PC-3 (cell line): ENCODE measurements at regions not wholly inside any gene's neighbourhood (a gene's known extent, or its start where the extent isn't known, plus 50 kb on each side); places are given as distances from the start of the nearest gene placed in this dataset.

ENCODE experiments used
- ATAC-seq: fragments of 200-7000 bp; cut with Tn5 transposase; 2 replicates; pipeline ENCODE4 v1.9.1; 2020; ENCODE audit warnings: mild to moderate bottlenecking, moderate library complexity
- BruUV-seq: library from RNA; stranded (reverse); fragments of 400-500 nt; replicated peaks from 2 replicates; lab custom pipeline; 2021; lab: Mats Ljungman, UMichigan
- CTCF ChIA-PET: fragments of 300-600 bp; sonication (Branson Sonifier 250); formaldehyde crosslinking; loops from one replicate; lab custom pipeline; 2022; ENCODE audit warnings: antibody characterized with exemption; lab: Charles Lee
- POLR2A ChIA-PET: fragments of 300-600 bp; sonication (Branson Sonifier 250); formaldehyde crosslinking; loops from one replicate; lab custom pipeline; 2022; ENCODE audit warnings: antibody characterized with exemption; ENCODE audit not compliant: unreplicated experiment; lab: Charles Lee
- DNase-seq: peaks from one replicate; pipeline ENCODE4 v3.0.0-alpha.2; 2015
- H2AFZ ChIP-seq: fragments of 300-600 bp; sonication (generic); 2 replicates; pipeline ENCODE4 v1.6.0; 2016; ENCODE audit warnings: antibody characterized with exemption, low read length
- H3F3A ChIP-seq: fragments of 300-600 bp; sonication (generic); one replicate; pipeline ENCODE4 v1.6.0; 2017; ENCODE audit warnings: antibody characterized with exemption, low read length, control low read depth, mild to moderate bottlenecking; ENCODE audit not compliant: unreplicated experiment
- H3K27ac ChIP-seq: fragments of 300-600 bp; sonication (generic); 2 replicates; pipeline ENCODE4 v1.5.1; 2016; ENCODE audit warnings: mild to moderate bottlenecking, low read length
- H3K27me3 ChIP-seq: fragments of 300-600 bp; sonication (generic); 2 replicates; pipeline ENCODE4 v1.6.1; 2016; ENCODE audit warnings: low read length, mixed read lengths
- H3K36me3 ChIP-seq: fragments of 300-600 bp; sonication (generic); 2 replicates; pipeline ENCODE4 v1.6.1; 2016; ENCODE audit warnings: low read depth, mixed run types, low read length, mixed read lengths
- H3K4me1 ChIP-seq: fragments of 300-600 bp; sonication (generic); 2 replicates; pipeline ENCODE4 v1.5.1; 2016; ENCODE audit warnings: low read length; ENCODE audit not compliant: insufficient read depth
- H3K4me2 ChIP-seq: fragments of 300-600 bp; sonication (generic); 2 replicates; pipeline ENCODE4 v1.6.0; 2016; ENCODE audit warnings: low read length
- H3K4me3 ChIP-seq: fragments of 300-600 bp; sonication (generic); 2 replicates; pipeline ENCODE4 v1.5.1; 2016; ENCODE audit warnings: mild to moderate bottlenecking, low read length, mixed read lengths
- H3K79me2 ChIP-seq: fragments of 300-600 bp; sonication (generic); 2 replicates; pipeline ENCODE4 v1.6.1; 2017; ENCODE audit warnings: low read length, mixed read lengths
- H3K9ac ChIP-seq: fragments of 300-600 bp; sonication (generic); 2 replicates; pipeline ENCODE4 v1.6.0; 2016; ENCODE audit warnings: mild to moderate bottlenecking, low read length
- H3K9me2 ChIP-seq: fragments of 300-600 bp; sonication (generic); replicated peaks from 2 replicates; pipeline ENCODE4 v1.6.1; 2016; ENCODE audit warnings: mixed run types, low read length, mixed read lengths
- H3K9me3 ChIP-seq: fragments of 300-600 bp; sonication (generic); 2 replicates; pipeline ENCODE4 v1.6.1; 2016; ENCODE audit warnings: low read length, mixed read lengths
- H4K20me1 ChIP-seq: fragments of 300-600 bp; sonication (generic); 2 replicates; pipeline ENCODE4 v1.6.1; 2016; ENCODE audit warnings: low read length, mixed read lengths
- EZH2 ChIP-seq: fragments of 300-600 bp; sonication (generic); IDR thresholded peaks from one replicate; pipeline ENCODE4 v1.6.1; 2017; ENCODE audit warnings: antibody characterized with exemption, mild to moderate bottlenecking, low read length; ENCODE audit not compliant: unreplicated experiment
- EZH2phosphoT487 ChIP-seq: fragments of 300-600 bp; sonication (generic); IDR thresholded peaks from 2 replicates; pipeline ENCODE4 v1.6.1; 2018; ENCODE audit warnings: mild to moderate bottlenecking, antibody characterized with exemption, low read length, borderline replicate concordance
- intact Hi-C: fragments of 100-400 bp; cut with micrococcal nuclease; formaldehyde crosslinking; loops from 2 replicates; pipeline ENCODE4 v1.9.0; 2023
- TF ChIP-seq, protein P1 (sequence below): fragments of 300-600 bp; sonication (generic); conservative IDR thresholded peaks from 2 replicates; pipeline ENCODE4 v1.5.1; 2017; ENCODE audit warnings: antibody characterized with exemption, low read depth, mild to moderate bottlenecking, low read length

DNA sequence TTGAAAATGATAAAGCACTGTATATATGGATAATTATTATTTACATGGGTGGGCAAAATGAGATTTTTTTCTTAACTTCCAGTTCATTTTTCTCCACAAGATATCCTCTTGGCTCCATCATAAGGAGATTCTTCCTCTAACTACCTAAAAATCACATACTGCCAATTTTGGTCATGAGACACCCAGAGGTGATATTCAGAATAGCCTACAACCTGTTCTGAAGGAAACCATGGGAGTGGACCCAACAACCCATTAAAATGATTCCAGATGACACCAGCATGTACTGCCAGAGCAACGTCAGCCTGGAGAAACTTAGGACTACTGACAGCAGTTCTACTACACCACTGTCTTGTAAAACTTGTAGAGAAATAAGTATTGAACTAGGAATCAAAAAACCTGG, 136.3 kb upstream of the TMPO start:
- Histone ChIP-seq H3K79me2 (no peaks in the 10 kb centered on the region), H3K9me2 (no peaks in the 10 kb centered on the region), H3K4me2 (no peak overlapping the region), H3K4me3 (no peak overlapping the region), H3K9ac (no peak overlapping the region), H3F3A (no peaks in the 10 kb centered on the region), H3K4me1 (no peaks in the 10 kb centered on the region), H2AFZ (no peak overlapping the region), H3K36me3 (no peaks in the 10 kb centered on the region), H3K9me3 (no peaks in the 10 kb centered on the region), H4K20me1 (no peaks in the 10 kb centered on the region), H3K27ac (no peak overlapping the region), H3K27me3 (peaks cover 56% of the 10 kb centered on the region)
- TF ChIP-seq, protein P1, sequence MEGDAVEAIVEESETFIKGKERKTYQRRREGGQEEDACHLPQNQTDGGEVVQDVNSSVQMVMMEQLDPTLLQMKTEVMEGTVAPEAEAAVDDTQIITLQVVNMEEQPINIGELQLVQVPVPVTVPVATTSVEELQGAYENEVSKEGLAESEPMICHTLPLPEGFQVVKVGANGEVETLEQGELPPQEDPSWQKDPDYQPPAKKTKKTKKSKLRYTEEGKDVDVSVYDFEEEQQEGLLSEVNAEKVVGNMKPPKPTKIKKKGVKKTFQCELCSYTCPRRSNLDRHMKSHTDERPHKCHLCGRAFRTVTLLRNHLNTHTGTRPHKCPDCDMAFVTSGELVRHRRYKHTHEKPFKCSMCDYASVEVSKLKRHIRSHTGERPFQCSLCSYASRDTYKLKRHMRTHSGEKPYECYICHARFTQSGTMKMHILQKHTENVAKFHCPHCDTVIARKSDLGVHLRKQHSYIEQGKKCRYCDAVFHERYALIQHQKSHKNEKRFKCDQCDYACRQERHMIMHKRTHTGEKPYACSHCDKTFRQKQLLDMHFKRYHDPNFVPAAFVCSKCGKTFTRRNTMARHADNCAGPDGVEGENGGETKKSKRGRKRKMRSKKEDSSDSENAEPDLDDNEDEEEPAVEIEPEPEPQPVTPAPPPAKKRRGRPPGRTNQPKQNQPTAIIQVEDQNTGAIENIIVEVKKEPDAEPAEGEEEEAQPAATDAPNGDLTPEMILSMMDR = peak; percentile 22; the same call in 1 of the 2 replicates
- TF ChIP-seq EZH2 = no peak
- ChIA-PET POLR2A (no interaction called here), CTCF (no interaction called here)
- intact Hi-C loops = no loop called here
- ATAC-seq (peak; percentile 37; the same call in 1 of the 2 replicates), DNase-seq (no peak)
- no TSS peak for BruUV-seq

DNA sequence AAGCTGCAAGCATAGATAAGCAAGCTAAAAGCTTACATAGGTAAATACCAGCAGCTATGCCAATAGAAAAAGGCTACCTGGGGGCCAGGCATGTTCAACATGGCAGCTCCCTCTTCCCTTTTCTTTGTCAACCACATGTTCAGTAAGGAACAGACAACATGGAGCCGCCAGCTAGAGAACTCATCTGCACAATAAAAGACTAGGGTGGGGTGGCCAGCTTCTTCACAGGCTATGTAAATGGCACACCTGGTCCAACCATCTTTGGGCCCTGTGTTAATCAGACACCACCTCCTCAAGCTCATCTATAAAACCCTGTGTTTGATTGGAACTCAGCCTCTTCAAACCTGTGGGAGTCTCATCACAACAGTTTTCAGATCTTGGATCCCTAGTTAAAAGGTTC, 129.7 kb upstream of the TMPO start:
- TF ChIP-seq, protein P1 = no peak
- Histone ChIP-seq H3K4me2 (no peak overlapping the region), H3K79me2 (no peaks in the 10 kb centered on the region), H3K27ac (no peak overlapping the region), H3K4me3 (no peak overlapping the region), H3K4me1 (no peaks in the 10 kb centered on the region), H3F3A (no peaks in the 10 kb centered on the region), H4K20me1 (no peaks in the 10 kb centered on the region), H3K9me3 (no peaks in the 10 kb centered on the region), H3K27me3 (peaks cover 58% of the 10 kb centered on the region), H3K9ac (no peak overlapping the region), H3K9me2 (no peaks in the 10 kb centered on the region), H2AFZ (no peak overlapping the region), H3K36me3 (no peaks in the 10 kb centered on the region)
- no TSS peak for BruUV-seq
- ChIA-PET POLR2A (no interaction called here), CTCF (no interaction called here)
- intact Hi-C loops = no loop called here
- ATAC-seq (no peak), DNase-seq (no peak)

DNA sequence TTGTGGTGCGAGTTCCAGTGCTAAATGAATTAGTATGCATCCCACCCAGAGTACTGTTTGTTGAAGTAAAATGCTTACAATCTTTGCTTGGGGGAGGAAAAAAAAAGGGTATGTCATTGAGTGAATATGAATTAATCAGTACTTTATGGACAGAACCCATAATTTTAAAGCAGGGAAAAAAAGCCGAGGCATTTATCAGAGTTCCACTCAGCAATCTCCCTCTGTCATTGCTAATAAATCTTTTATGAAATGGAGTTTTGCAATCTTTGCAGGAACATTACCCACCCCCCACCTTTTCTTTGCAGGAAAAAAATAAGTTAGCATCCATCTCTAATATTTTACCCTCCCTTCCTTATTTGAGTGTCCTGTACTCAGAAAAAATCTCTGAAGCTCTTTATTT, 127.9 kb upstream of the TMPO start:
- CTCF ChIA-PET = no interaction called here

More for the DNA sequence above, 127.9 kb upstream of the TMPO start:
- Histone ChIP-seq H3K27me3 (peaks cover 67% of the 10 kb centered on the region), H3K9ac (no peak overlapping the region), H3K4me2 (no peak overlapping the region), H3K27ac (no peak overlapping the region), H3K4me3 (no peak overlapping the region), H3F3A (no peaks in the 10 kb centered on the region), H4K20me1 (no peaks in the 10 kb centered on the region), H2AFZ (no peak overlapping the region), H3K4me1 (no peaks in the 10 kb centered on the region), H3K36me3 (no peaks in the 10 kb centered on the region), H3K79me2 (no peaks in the 10 kb centered on the region), H3K9me3 (no peaks in the 10 kb centered on the region), H3K9me2 (no peaks in the 10 kb centered on the region)
- TF ChIP-seq, protein P1 = no peak
- TF ChIP-seq EZH2phosphoT487 = no peak
- TF ChIP-seq EZH2 = no peak
- ATAC-seq (no peak), DNase-seq (no peak)
- POLR2A ChIA-PET = no interaction called here
- BruUV-seq = no TSS peak
- intact Hi-C loops = no loop called here
